MM.1S (cell line): ENCODE measurements at regions not wholly inside any gene's neighbourhood (a gene's known extent, or its start where the extent isn't known, plus 50 kb on each side); places are given as distances from the start of the nearest gene placed in this dataset.

Source experiments
- EZH2 ChIP-seq: fragments of 300-600 bp; sonication (generic); optimal IDR thresholded peaks from 2 replicates; pipeline ENCODE3; 2017; ENCODE audit warnings: low read depth, mild to moderate bottlenecking, antibody characterized with exemption, low read length, mixed read lengths
- TF ChIP-seq, protein P1 (sequence below): fragments of 300-600 bp; sonication (generic); IDR thresholded peaks from 2 replicates; pipeline ENCODE4 v1.5.1; 2016; ENCODE audit warnings: antibody characterized with exemption, low read length, mixed read lengths

DNA sequence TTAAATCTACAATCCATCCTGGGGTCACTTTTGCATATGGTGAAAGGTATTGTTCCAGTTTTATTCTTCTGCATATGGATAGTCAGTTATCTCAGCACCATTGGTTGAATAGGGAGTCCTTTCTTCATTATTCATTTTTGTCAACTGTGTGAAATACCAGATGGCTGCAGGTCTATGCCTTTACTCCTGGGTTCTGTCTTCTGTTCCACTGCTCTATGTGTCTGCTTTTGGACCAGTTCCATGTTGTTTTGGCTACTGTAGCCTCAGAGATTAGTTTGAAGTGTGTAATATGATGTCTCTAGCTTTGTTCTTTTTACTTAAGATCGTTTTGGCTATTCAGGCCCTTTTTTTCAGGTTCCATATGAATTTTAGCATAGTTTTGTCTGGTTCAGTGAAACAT lies 795.8 kb downstream of the OTOL1 start:
- TF ChIP-seq, protein P1, sequence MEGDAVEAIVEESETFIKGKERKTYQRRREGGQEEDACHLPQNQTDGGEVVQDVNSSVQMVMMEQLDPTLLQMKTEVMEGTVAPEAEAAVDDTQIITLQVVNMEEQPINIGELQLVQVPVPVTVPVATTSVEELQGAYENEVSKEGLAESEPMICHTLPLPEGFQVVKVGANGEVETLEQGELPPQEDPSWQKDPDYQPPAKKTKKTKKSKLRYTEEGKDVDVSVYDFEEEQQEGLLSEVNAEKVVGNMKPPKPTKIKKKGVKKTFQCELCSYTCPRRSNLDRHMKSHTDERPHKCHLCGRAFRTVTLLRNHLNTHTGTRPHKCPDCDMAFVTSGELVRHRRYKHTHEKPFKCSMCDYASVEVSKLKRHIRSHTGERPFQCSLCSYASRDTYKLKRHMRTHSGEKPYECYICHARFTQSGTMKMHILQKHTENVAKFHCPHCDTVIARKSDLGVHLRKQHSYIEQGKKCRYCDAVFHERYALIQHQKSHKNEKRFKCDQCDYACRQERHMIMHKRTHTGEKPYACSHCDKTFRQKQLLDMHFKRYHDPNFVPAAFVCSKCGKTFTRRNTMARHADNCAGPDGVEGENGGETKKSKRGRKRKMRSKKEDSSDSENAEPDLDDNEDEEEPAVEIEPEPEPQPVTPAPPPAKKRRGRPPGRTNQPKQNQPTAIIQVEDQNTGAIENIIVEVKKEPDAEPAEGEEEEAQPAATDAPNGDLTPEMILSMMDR: no peak
- no peak for TF ChIP-seq EZH2
